SJSA1 (cell line): ENCODE measurements at regions not wholly inside any gene's neighbourhood (a gene's known extent, or its start where the extent isn't known, plus 50 kb on each side); places are given as distances from the start of the nearest gene placed in this dataset.
A peak's percentile ranks its signal among the peaks of the same experiment; 100 is the strongest.

ENCODE experiments used
- DNase-seq, 2 experiments: peaks; one replicate each; pipeline ENCODE4 v3.0.0-alpha.2; 2015 to 2020; ENCODE audit warnings: low spot score in 2 of 2, low read depth in 1 of 2
- H3K27ac ChIP-seq: fragments of 250-450 bp; sonication (Bioruptor Pico); 2 replicates; pipeline ENCODE4 v1.5.1; 2020; ENCODE audit warnings: mild to moderate bottlenecking, moderate library complexity
- H3K27me3 ChIP-seq: fragments of 250-450 bp; sonication (Bioruptor Pico); replicated peaks from 2 replicates; pipeline ENCODE4 v1.5.1; 2020; ENCODE audit warnings: mild to moderate bottlenecking, moderate library complexity
- H3K36me3 ChIP-seq: fragments of 250-450 bp; sonication (Bioruptor Pico); 2 replicates; pipeline ENCODE4 v1.5.1; 2020; ENCODE audit warnings: mild to moderate bottlenecking
- H3K4me1 ChIP-seq: fragments of 250-450 bp; sonication (Bioruptor Pico); replicated peaks from 2 replicates; pipeline ENCODE4 v1.6.1; 2021; ENCODE audit warnings: mild to moderate bottlenecking
- H3K4me3 ChIP-seq: fragments of 250-450 bp; sonication (Bioruptor Pico); 2 replicates; pipeline ENCODE4 v1.5.1; 2020; ENCODE audit warnings: mild to moderate bottlenecking
- H3K9me3 ChIP-seq: fragments of 250-450 bp; sonication (Bioruptor Pico); replicated peaks from 2 replicates; pipeline ENCODE4 v1.5.1; 2020; ENCODE audit warnings: mild to moderate bottlenecking

GRCh38 chr1:99566290-99567021 lies 79.5 kb upstream of the PALMD start:
- no peaks in the 10 kb centered on the region for H3K27me3 ChIP-seq
- H3K36me3 ChIP-seq, result no peaks in the 10 kb centered on the region
- H3K4me1 ChIP-seq, result no peaks in the 10 kb centered on the region
- no peak for DNase-seq
- H3K9me3 ChIP-seq, result no peaks in the 10 kb centered on the region
- H3K4me3 ChIP-seq, result no peak overlapping the region
- no peak overlapping the region for H3K27ac ChIP-seq

GRCh38 chr1:99570486-99571089 lies 75.3 kb upstream of the PALMD start:
- Histone ChIP-seq H3K4me3 (no peak overlapping the region), H3K4me1 (peaks cover 13% of the 10 kb centered on the region), H3K9me3 (no peaks in the 10 kb centered on the region), H3K27ac (no peak overlapping the region), H3K36me3 (no peaks in the 10 kb centered on the region), H3K27me3 (no peaks in the 10 kb centered on the region)
- no peak for DNase-seq

GRCh38 chr1:99571092-99571734 lies 74.7 kb upstream of the PALMD start:
- DNase-seq, result no peak
- no peaks in the 10 kb centered on the region for H3K9me3 ChIP-seq
- no peak overlapping the region for H3K4me3 ChIP-seq
- peaks cover 13% of the 10 kb centered on the region for H3K4me1 ChIP-seq
- no peak overlapping the region for H3K27ac ChIP-seq
- no peaks in the 10 kb centered on the region for H3K27me3 ChIP-seq
- no peaks in the 10 kb centered on the region for H3K36me3 ChIP-seq

DNA sequence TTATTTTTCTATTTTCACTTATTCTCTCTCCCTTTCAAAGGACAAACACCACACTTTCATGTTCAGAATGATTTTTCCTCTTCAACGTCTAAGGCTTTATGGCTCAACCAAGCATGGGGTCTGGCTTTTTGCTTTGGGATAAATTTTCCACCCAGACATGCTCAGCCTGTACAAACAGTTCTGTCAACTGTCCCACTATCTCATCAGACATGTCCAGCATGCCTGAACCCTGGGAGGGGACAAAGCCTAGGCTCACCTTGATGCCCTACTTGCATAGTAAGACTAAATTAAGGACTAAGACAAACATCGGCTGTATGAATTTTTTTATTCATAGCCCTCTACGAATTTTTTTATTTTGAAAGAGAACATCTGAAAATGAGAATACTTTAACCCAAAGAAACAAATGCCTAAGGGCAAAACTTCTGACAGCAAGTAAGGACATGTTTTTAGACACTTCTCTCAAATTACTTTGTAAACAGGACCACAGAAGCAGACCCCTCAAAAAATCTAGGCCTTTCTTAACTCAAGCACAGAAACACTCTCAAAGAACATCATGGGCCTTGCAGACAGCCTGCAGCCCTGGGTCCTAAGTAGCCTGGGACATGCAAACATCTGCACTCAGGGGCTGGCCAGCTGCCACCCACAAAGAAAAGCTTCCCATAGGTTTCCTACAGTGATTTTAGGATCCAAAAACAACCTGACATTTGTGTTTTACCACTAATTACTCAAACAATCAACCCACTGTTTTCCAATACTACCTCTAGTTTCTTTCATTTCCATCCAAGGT lies 72.3 kb upstream of the PALMD start:
- H3K27me3 ChIP-seq, result no peaks in the 10 kb centered on the region
- peaks cover 13% of the 10 kb centered on the region for H3K4me1 ChIP-seq
- no peak overlapping the region for H3K27ac ChIP-seq
- no peaks in the 10 kb centered on the region for H3K36me3 ChIP-seq
- no peaks in the 10 kb centered on the region for H3K9me3 ChIP-seq
- no peak for DNase-seq
- H3K4me3 ChIP-seq, result no peak overlapping the region

GRCh38 chr1:99577313-99577712 lies 68.6 kb upstream of the PALMD start:
- Histone ChIP-seq H3K4me3 (no peak overlapping the region), H3K9me3 (no peaks in the 10 kb centered on the region), H3K27ac (no peak overlapping the region), H3K27me3 (no peaks in the 10 kb centered on the region), H3K4me1 (peaks cover 13% of the 10 kb centered on the region), H3K36me3 (no peaks in the 10 kb centered on the region)
- DNase-seq, result no peak

DNA sequence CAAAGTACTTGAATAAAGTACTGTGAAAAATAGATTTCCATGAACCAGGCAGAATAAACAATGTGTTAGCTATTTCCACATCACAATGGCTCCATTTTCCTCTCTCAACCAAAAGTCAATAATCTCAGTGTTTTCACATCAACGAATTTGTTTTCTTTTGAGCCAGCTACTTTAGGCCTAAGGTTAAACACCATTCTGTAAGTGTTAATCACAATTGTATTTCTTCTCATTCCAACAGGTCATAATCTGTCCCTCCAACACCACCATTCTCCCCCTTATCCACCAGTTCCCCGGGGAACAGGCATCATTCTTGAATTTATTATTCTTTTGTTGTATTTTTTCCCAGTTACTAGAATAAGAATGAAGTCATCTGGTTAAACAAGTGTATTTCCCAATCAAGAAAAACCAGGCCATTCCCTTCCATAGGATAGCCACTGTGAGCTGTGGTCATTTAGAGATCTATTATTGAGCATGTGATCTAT lies 66.2 kb upstream of the PALMD start:
- H3K27ac ChIP-seq, result no peak overlapping the region
- H3K27me3 ChIP-seq, result no peaks in the 10 kb centered on the region
- H3K9me3 ChIP-seq, result 0 out of 2 replicates have a peak, but pooled peaks cover 3% of the 10 kb centered on the region
- peaks cover 5% of the 10 kb centered on the region for H3K4me1 ChIP-seq
- H3K36me3 ChIP-seq, result no peaks in the 10 kb centered on the region
- H3K4me3 ChIP-seq, result no peak overlapping the region
- no peak for DNase-seq

- Histone ChIP-seq H3K27ac (no peak overlapping the region), H3K4me1 (no peaks in the 10 kb centered on the region), H3K27me3 (no peaks in the 10 kb centered on the region), H3K36me3 (no peaks in the 10 kb centered on the region), H3K9me3 (0 out of 2 replicates have a peak, but pooled peaks cover 3% of the 10 kb centered on the region), H3K4me3 (no peak overlapping the region)
- no peak for DNase-seq
Observed at GRCh38 chr1:99580451-99580850, 65.5 kb upstream of the PALMD start.

- H3K27ac ChIP-seq, result no peak overlapping the region
- no peaks in the 10 kb centered on the region for H3K36me3 ChIP-seq
- H3K4me1 ChIP-seq, result peaks cover 26% of the 10 kb centered on the region
- no peak for DNase-seq
- no peaks in the 10 kb centered on the region for H3K27me3 ChIP-seq
- H3K9me3 ChIP-seq, result 0 out of 2 replicates have a peak, but pooled peaks cover 3% of the 10 kb centered on the region
- H3K4me3 ChIP-seq, result no peak overlapping the region
Observed at GRCh38 chr1:99587008-99587407, 58.9 kb upstream of the PALMD start.

DNA sequence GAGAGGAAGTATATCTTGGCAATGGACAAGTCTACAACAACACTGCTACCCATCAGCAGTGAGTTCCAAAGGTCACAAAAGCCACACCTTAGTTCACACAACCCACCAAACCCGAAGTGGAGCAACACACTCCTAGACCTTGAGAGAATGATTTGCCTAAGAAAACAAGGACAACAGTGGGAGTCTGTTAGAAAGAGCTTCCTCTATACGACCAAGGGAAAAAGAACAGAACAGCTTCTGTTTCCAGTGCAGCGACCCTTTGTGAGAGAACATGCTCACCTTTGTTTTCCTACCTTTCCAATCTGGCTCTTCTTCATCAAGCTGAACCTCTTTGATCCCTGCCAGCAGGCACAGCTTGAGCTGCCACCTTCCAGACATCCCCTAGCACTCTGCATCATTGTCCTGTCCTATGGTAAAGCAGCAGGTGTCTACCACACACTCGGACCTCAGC lies 56.7 kb upstream of the PALMD start:
- Histone ChIP-seq H3K4me1 (peaks cover 26% of the 10 kb centered on the region), H3K27me3 (no peaks in the 10 kb centered on the region), H3K36me3 (no peaks in the 10 kb centered on the region), H3K4me3 (no peak overlapping the region), H3K27ac (no peak overlapping the region), H3K9me3 (no peaks in the 10 kb centered on the region)
- no peak for DNase-seq

DNA sequence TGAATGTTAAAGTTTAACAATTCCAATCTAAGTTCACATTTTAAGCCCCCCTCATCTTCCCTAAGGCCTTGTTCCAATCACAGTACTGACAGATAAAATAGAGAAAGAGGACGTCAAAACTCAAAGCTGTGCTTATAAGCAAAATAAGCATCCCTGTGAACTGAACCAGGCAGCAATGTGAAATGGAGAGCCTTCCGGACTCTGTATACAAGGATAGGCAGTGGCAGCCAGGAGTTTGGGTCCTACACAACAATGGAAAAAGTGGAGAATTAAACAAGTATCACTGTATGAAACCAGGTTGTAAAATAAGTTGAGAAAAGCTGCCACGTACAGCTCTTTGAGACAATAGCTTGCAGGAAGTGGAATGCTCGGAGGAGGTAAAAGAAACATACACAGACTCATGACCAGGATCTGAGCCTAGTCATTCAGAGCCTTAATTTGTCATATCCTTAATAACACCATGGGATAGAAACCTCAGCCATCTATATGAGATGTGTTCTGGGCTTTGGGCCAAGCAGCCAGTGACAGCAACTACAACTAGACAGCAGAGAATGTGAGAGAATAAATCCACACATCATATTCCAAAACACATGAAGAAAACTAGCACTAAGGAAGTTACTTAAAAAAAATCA lies 55.2 kb upstream of the PALMD start:
- Histone ChIP-seq H3K36me3 (no peaks in the 10 kb centered on the region), H3K4me3 (no peak overlapping the region), H3K27me3 (no peaks in the 10 kb centered on the region), H3K4me1 (peaks cover 26% of the 10 kb centered on the region), H3K9me3 (no peaks in the 10 kb centered on the region), H3K27ac (peak overlapping the region; percentile 81)
- DNase-seq, result peak; percentile 80 to 85

DNA sequence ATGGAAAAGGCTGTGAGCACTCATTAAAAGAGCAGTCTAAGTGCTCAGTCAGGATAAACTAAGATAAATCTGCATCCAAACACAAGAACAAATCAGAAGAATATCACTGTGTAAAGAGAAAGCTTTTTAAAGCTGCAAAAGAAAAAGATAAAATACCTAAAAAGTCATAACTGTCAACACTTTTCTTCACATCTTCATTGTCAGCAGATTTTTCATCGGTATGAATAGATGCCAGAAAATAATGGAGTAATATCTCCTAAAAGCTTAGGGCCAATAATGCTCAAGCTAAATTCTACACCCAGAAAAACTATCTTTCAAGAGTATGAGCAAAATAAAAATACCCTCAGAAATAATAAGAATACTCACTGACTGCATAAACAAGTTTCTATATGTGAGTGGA lies 54.0 kb upstream of the PALMD start:
- DNase-seq, result no peak
- Histone ChIP-seq H3K36me3 (no peaks in the 10 kb centered on the region), H3K4me3 (no peak overlapping the region), H3K4me1 (peaks cover 24% of the 10 kb centered on the region), H3K9me3 (no peaks in the 10 kb centered on the region), H3K27me3 (no peaks in the 10 kb centered on the region), H3K27ac (no peak overlapping the region)

GRCh38 chr1:99594205-99594604 lies 51.7 kb upstream of the PALMD start:
- H3K27me3 ChIP-seq, result no peaks in the 10 kb centered on the region
- no peak overlapping the region for H3K27ac ChIP-seq
- no peaks in the 10 kb centered on the region for H3K36me3 ChIP-seq
- no peak for DNase-seq
- H3K4me1 ChIP-seq, result peaks cover 22% of the 10 kb centered on the region
- no peak overlapping the region for H3K4me3 ChIP-seq
- H3K9me3 ChIP-seq, result no peaks in the 10 kb centered on the region

GRCh38 chr1:99595041-99595440 lies 50.9 kb upstream of the PALMD start:
- H3K4me1 ChIP-seq, result peaks cover 25% of the 10 kb centered on the region
- no peak for DNase-seq
- H3K4me3 ChIP-seq, result no peak overlapping the region
- H3K27me3 ChIP-seq, result no peaks in the 10 kb centered on the region
- no peak overlapping the region for H3K27ac ChIP-seq
- H3K36me3 ChIP-seq, result peaks cover 3% of the 10 kb centered on the region; the same call in 1 of the 2 replicates
- no peaks in the 10 kb centered on the region for H3K9me3 ChIP-seq
